Erythroblast (primary cell): ENCODE measurements at regions not wholly inside any gene's neighbourhood (a gene's known extent, or its start where the extent isn't known, plus 50 kb on each side); places are given as distances from the start of the nearest gene placed in this dataset.
"Not testable (repeated sequence)": the region's sequence is repeated elsewhere in the genome, so short reads cannot be mapped to it uniquely, and the experiment has no call there.

ENCODE experiments used
- DNase-seq, 2 experiments: peaks; one replicate each; lab custom pipeline; 2025; lab: John Stamatoyannopoulos, UW
- GATA1 ChIP-seq: IDR thresholded peaks from 2 replicates; pipeline ENCODE4 v1.6.1; 2011; ENCODE audit warnings: low read depth, mild to moderate bottlenecking, control low read depth, low read length, moderate library complexity
- POLR2A ChIP-seq: IDR thresholded peaks from 2 replicates; pipeline ENCODE4 v1.6.1; 2011; ENCODE audit warnings: mild to moderate bottlenecking, low read length

DNA sequence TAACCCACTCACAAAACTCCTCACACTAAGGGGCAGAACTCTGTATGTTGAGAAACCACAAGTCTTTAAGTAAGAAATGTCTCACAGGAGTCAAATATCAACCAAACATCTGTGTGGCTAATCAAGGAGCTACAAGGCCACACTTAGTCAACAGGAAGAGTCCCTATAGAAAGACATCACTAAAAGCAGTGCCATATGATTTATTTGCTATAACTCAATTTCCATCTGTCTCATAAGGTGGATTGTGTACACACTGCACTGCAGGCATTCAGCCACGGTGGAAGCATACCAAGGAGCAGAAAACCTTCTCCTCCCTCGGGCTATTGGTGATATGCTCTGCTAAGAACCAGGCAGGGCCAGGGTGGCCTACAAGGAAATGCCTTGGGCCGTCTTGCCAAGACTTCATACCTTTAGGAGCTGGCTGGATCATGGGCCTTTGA, 197.6 kb upstream of the CFAP20DC start:
- DNase-seq, result no peak
- no peak for TF ChIP-seq POLR2A

DNA sequence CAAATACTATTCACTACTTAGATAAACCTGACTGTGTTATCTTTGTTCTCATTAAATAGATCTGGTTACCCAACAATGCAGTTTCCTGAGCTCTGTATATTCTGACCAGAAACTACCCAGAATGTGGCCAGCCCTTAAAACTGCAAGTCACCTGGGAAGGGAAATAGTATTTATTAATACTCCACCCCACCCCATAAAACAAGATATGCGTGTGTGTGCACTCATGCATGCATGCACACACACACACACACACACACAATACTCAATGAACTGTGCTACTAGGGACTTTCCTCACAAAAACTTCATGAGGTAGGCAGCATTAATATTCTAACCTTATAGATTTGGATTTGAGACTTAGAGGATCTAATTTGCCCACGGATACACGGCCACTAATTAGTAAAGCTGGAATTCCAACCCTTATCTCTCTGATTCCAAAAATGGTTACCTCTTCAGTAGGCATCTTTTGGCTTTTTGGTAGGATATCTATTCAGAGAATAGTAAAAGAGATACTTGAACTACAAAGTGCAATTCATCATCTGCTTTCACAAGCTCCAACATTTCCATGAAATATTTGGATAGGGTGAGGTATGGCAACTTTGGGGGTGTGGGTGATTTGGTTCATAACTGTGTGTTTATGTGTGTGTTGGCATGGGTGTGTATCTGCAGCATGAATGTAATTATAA, 197.0 kb upstream of the CFAP20DC start:
- TF ChIP-seq GATA1 (no peak), POLR2A (no peak)

DNA sequence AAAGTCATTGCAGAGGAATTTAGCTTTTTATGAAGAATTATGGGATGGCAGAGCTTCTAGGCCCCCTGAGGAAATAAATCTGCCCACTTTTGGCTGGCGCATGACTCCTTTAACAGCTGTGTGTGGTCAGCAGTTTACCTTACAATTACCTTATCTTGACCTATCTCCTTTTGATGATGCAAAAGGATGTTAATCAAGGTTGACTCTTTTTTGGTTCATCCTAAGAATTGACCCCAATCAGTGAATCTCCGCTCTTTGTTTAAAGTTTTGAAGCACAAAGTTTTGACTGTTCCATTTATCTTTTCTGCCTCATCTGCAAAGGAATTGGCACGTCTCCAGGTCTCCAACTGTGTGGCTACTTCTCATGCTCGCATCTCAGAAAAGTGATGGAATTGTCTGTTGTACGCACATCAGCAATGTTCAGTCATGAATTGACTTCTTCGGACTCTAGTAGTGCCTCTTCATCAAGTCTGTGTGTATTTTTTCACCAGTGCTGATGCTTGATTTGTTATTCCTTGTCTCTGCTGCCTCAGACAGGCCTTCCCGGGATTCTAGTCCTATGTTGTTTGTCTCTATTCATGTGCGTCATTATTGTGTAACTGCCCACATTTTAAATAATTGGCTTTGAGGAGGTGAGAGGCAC, 196.2 kb upstream of the CFAP20DC start:
- TF ChIP-seq GATA1 (no peak), POLR2A (no peak)
- no peak for DNase-seq

More for the DNA sequence above, 197.0 kb upstream of the CFAP20DC start:
- DNase-seq, result no peak

DNA sequence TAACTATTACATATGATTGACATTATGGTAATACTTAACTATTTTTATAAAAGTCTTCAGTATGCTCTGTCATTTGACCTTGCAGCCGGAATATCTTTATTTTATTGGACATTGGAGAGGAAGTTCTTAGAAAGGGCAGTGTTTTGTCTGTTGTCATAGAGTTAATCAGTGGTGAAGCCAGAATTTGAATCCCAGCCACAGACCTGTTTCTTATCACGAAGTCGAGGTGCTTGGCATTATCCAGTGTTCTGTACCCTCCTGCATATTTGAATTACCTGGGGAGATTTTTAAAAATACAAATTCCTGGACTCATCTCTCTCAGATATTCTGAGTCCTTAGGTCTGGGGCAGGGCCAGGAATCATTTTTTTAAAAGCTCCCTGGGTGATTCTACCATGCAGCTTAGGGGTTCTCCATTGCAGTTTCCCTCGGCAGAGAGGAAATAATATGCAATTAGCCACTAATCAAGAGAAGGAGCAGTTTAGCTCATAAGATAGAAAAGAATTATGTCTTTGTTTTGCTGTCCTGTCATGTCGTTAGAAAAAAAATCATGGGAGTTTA, 195.6 kb upstream of the CFAP20DC start:
- TF ChIP-seq POLR2A (no peak), GATA1 (no peak)
- DNase-seq, result no peak

DNA sequence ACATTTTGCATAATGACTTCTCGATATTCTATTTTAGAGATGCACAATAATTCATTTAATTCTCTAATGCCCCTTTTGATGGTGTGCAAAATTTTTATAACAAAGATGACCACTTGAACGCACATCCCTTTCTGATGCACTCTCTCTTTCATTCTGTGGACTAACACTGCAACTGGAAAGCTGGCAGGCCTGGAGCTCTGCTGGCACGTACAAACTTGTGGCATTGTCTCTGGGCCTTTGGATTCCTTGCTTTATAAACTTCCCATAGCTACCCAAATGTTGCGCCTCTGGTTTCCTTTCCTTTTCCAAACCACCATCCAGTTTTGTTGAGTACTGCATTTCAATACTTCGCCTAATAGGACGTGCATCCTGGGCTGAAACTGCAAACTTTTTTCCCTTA, 194.5 kb upstream of the CFAP20DC start:
- no peak for DNase-seq
- TF ChIP-seq POLR2A, result no peak
- TF ChIP-seq GATA1, result no peak

DNA sequence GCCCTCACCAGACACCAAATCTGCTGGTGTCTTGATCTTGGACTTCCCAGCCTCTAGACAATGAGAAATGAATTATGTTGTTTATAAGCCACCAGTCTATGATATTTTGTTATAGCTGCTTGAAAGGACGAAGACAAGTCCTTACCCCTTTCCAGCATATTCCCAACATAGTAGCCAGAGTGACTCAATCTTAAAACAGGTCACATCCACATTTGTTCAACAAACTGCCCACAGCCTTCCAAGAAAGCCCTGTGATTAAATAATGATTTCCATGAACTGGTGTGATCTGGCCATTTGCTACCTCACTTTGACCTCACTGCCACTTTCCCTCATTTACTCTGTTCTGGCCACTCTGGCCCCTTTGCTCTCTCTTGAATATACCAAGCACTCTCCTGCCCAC, 193.7 kb upstream of the CFAP20DC start:
- TF ChIP-seq POLR2A (no peak), GATA1 (no peak)

DNA sequence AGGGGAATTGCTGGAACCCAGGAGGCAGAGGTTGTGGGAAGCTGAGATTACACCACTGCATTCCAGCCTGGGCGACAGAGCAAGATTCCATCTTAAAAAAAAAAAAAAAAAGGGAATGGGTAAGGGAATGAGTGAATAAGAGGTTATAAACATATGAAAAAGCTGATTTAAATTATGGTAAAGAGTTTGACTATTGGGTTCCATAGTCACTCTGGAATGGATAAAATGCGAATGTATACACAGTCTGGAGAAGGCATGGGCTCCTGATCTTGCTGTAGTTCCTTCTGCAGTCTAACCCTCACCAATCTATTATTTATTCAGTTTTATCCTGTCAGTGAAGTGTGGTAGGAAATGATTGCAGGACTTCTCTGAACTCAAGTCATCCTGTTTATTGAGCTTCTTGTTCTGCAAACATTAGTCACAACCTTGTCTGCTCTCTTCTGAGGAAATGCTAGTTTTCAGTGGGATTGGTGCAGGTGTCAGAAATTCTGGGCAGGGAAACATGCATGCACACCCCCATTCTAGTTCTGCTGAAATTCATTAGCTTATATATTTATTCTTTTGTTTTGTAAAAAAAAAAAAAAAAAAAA, 190.9 kb upstream of the CFAP20DC start:
- no peak for DNase-seq
- TF ChIP-seq POLR2A (no peak), GATA1 (no peak)

More for the DNA sequence above, 193.7 kb upstream of the CFAP20DC start:
- no peak for DNase-seq

DNA sequence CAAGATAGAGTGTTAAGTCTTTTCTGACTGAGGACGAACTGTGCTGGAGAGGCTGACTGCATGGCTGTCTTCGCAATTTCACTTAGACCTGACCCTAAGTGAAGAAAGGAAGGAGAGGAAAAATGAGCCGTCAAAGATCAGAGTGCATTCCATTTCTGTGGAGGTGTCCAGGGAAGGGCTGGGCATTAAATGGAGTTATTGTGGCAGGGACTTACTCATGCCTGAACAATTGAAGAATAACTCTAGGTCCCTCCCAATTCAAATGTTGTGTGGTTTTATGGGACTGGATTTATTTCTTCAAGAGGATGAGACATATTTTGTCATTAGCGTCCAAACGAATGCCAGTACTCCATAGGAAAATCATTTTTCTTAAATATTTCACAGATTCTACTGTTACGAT, 187.3 kb upstream of the CFAP20DC start:
- no peak for DNase-seq
- TF ChIP-seq GATA1 (no peak), POLR2A (no peak)

DNA sequence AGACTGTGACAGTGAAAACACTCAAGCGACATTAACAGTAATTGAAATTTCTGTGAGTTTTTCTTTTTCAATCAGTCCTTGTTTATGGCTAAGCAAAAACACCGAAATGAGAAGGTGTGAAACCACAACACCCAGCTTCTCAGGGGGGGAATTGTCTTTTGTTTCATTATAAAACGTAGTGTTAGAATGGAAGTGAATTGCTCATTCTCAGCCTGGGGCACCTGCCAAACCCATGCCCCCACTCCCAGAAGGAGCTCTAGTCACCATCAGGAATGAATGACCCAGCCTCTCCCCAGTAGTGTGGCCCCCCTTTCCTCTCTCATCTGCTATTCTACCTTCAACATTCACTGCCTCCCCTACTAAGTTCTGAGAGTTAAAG, 185.8 kb upstream of the CFAP20DC start:
- no peak for DNase-seq
- TF ChIP-seq POLR2A (no peak), GATA1 (no peak)

DNA sequence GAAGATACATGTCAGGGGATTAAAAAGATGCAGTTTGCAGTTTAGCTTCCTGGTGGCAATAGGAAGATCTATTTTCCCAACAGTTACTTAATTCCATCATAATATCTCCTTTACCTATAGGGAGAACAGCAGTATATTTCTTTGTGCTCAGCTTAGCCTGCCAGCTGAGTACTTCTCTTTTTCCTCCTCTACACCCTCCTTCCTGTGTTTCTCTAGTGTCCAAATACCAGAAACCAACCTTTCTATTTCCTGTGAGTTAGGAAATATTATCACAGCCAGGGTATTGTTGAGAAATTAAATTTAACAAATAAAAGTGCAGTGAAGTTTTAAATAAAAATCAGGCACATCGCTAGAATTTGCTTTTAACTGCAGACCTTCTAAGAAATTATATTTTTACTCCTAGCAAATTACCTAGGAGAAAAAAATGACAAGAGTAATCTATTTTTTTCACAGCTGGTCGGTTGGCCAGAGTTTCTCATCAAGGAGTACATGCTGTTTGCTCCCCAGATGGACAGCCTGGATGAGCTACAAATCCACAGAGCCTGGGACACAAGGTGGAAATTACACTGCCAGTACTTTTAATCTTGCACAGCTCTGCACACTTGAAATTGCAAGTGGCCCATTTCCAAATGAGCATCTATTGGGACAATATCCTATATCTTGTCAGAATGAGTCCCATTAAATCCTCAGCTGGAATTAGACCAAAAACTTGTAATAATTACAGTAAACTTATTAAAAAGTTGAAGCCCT, 185.2 kb upstream of the CFAP20DC start:
- no peak for TF ChIP-seq POLR2A
- TF ChIP-seq GATA1, result no peak

DNA sequence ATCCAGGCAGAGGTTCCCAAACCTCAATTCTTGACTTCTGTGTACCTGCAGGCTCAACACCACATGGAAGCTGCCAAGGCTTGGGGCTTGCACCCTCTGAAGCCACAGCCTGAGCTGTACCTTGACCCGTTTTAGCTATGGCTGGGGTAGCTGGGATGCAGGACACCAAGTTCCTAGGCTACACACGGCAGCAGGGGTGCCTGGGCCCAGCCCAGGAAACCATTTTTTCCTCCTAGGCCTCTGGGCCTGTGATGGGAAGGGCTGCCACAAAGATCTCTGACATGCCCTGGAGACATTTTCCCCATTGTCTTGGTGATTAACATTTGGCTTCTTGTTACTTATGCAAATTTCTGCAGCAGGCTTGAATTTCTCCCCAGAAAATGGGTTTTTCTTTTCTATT, 180.6 kb upstream of the CFAP20DC start:
- DNase-seq, result not testable (repeated sequence)

More for the DNA sequence above, 185.2 kb upstream of the CFAP20DC start:
- DNase-seq, result no peak

DNA sequence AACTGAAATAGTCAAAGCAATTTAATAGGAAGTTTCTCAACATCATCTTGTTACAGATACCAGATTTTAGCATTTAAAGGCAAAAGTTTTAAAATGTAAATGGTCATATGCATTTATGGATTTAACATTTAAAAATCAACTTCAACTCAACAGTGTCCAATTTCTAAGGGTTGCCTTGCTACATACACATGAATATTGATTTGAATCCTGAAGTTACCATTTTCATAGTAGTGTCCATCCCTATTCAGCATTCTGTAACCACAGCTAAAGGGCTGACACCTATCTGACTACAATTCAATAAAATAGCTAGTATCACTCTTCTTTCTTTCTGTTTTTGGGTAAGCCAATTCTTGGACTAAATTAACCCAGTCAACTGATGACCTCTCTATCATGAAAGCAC, 164.0 kb upstream of the CFAP20DC start:
- TF ChIP-seq POLR2A (no peak), GATA1 (no peak)
- DNase-seq, result no peak

DNA sequence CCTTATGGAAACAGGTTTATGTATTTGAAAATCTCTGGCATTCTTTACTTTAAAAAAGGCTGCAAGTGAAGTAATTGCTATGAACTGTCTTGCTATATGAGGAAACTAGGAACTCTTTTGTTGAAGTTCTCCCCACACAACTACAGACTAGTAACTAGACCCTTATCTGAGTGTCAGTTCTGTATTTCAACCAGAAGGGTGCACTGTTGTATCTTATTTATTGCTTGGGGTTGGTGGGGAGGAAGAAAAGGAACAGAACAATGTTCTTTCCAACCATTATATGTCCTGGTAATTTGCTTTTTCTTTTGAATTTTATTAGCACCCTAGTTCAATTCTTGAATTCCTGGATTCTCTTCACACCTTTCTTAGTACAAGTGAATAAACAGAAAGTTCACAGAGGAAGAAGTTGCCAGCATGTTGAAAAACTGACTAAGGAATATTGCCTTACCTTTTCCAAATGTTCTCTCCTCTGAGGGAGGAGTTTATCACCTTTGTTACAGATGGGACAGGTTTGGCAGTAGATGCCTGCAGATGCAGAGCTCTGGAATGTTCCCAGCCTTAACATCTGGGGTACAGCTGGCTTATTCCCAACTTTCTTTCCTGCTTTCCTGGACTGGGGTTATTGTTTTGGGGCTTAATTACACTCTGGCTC, 162.4 kb upstream of the CFAP20DC start:
- peak; percentile 16 to 41 for DNase-seq

More for the DNA sequence above, 162.4 kb upstream of the CFAP20DC start:
- TF ChIP-seq POLR2A, result no peak
- no peak for TF ChIP-seq GATA1
